ENCODE measurements at regions not wholly inside any gene's neighbourhood (a gene's known extent, or its start where the extent isn't known, plus 50 kb on each side); places are given as distances from the start of the nearest gene placed in this dataset.
A peak's percentile ranks its signal among the peaks of the same experiment; 100 is the strongest.

DNA sequence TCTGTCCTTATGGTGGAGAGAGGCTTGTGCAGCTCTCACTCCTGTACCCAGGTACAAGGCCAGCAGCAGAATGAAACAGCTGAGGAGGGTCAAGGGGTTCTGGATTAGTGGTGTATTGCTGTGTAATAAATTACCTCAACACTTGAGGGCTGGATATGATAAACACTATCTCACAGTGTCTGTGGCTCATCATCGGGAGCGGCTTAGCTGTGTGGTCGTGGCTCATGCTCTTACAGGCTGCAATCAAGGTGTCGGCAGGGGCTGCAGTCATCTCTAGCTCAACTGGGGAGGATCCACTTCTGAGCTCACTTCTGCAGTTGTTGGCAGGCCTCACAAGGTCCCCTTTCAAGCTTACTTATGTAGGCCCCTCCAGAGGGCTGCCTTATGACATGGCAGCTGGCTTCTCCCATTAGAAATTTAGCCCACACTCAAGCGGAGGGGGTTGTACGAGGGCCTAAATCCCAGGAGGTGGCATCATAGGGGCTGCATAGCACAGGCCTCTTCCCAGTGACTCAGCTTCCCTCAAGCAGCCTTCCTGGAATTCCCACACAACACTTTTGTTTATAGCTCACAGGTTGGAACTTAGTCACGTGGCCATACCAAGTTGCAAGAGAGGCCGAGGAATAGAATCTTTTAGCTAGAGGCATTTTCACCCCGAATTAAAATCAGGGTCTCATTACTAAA is 148.2 kb upstream of the RPS6KA3 start:
- H3K36me3 Mint-ChIP-seq = peaks cover 0 to 8% (median 0%) of the 10 kb centered on the region in 5 donors
- CTCF ChIA-PET = interaction anchor here (1.3 kb wide), 1 partner anchor 23 kb away, joined by 9 read pairs; no protein-coding TSS in a partner anchor
- peak overlapping the region in 8 of 9 donors; percentile 79 to 98 (median 94) for H3K27ac Mint-ChIP-seq
- Histone ChIP-seq H3K27ac (ENCODE audit: low read depth, low read length) (no peak overlapping the region), H3K4me3 (ENCODE audit: low read length) (no peak overlapping the region), H3K36me3 (ENCODE audit: control insufficient read depth in 2 of 3, insufficient read depth in 3 of 3, low read length in 3 of 3) (no peaks in the 10 kb centered on the region), H3K4me1 (ENCODE audit: control insufficient read depth in 2 of 2, insufficient read depth in 2 of 2, low read length in 2 of 2) (peaks cover 30 to 54% of the 10 kb centered on the region in 2 donors), H3K9me3 (ENCODE audit: control insufficient read depth in 2 of 3, low read length in 3 of 3) (no peaks in the 10 kb centered on the region), H3K27me3 (ENCODE audit: control insufficient read depth in 2 of 2, insufficient read depth in 2 of 2, low read length in 2 of 2) (no peaks in the 10 kb centered on the region)
- intact Hi-C loops (cut with micrococcal nuclease) = loop anchor here in 1 of 2 donors (5.0 kb wide), 2 partner anchors 38 to 63 kb away; no protein-coding TSS in a partner anchor
- no peak overlapping the region for H3K4me3 Mint-ChIP-seq
- no peak for DNase-seq
- ATAC-seq = no peak
- H3K4me1 Mint-ChIP-seq = peaks cover 21 to 73% (median 63%) of the 10 kb centered on the region in 7 donors
- POLR2A ChIA-PET = interaction anchor here (1.0 to 3.1 kb wide), 2 partner anchors 21 to 23 kb away, joined by 5 to 11 read pairs; no protein-coding TSS in a partner anchor
- H3K9me3 Mint-ChIP-seq = peaks cover 0 to 15% (median 2%) of the 10 kb centered on the region in 11 donors
- H3K27me3 Mint-ChIP-seq = no peaks in the 10 kb centered on the region

DNA sequence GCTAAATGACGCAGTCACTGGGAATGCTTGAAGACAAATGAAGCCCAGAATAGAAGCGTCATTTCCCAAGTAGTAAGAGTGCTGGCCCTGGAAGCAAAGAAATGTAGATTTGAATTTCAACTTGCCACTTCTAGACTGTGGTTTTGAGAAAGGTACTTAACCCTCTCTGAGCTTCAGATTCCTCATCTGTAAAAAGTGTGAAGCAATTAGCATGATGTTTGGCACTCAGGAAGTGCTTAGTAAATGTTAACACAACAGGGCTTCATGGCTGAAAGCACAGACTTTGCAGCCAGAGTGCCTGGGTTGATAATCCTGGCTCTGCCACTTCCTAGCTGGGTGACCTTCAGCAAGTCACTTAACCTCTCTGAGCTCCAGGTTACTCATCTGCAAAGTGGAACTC is 147.4 kb upstream of the RPS6KA3 start:
- ChIA-PET POLR2A (interaction anchor here (0.6 to 3.1 kb wide), 6 partner anchors 12 to 203 kb away, joined by 3 to 11 read pairs (median 4); no protein-coding TSS in a partner anchor), CTCF (interaction anchor here (1.3 kb wide), 2 partner anchors 23 to 31 kb away, joined by 3 to 9 read pairs; no protein-coding TSS in a partner anchor)
- DNase-seq (peak in 3 of 9 donors; percentile 10 to 32 (median 26)), ATAC-seq (no peak)
- Histone ChIP-seq H3K9me3 (ENCODE audit: control insufficient read depth in 2 of 3, low read length in 3 of 3) (no peaks in the 10 kb centered on the region), H3K4me1 (ENCODE audit: control insufficient read depth in 2 of 2, insufficient read depth in 2 of 2, low read length in 2 of 2) (peaks cover 29 to 50% of the 10 kb centered on the region in 2 donors), H3K36me3 (ENCODE audit: control insufficient read depth in 2 of 3, insufficient read depth in 3 of 3, low read length in 3 of 3) (no peaks in the 10 kb centered on the region), H3K4me3 (ENCODE audit: low read length) (no peak overlapping the region), H3K27ac (ENCODE audit: low read depth, low read length) (peak overlapping the region; percentile 66), H3K27me3 (ENCODE audit: control insufficient read depth in 2 of 2, insufficient read depth in 2 of 2, low read length in 2 of 2) (no peaks in the 10 kb centered on the region)
- Mint-ChIP-seq H3K36me3 (peaks cover 0 to 8% (median 0%) of the 10 kb centered on the region in 5 donors), H3K27ac (peak overlapping the region; percentile 76 to 98 (median 93)), H3K4me3 (peak overlapping the region in 6 of 10 donors; percentile 21 to 88 (median 62)), H3K9me3 (peaks cover 0 to 15% (median 2%) of the 10 kb centered on the region in 11 donors), H3K27me3 (peaks cover 0 to 2% (median 0%) of the 10 kb centered on the region in 5 donors), H3K4me1 (peaks cover 21 to 66% (median 57%) of the 10 kb centered on the region in 7 donors)
- intact Hi-C loops (cut with micrococcal nuclease) = loop anchor here in 1 of 2 donors (5.0 kb wide), 2 partner anchors 37 to 62 kb away; no protein-coding TSS in a partner anchor

DNA sequence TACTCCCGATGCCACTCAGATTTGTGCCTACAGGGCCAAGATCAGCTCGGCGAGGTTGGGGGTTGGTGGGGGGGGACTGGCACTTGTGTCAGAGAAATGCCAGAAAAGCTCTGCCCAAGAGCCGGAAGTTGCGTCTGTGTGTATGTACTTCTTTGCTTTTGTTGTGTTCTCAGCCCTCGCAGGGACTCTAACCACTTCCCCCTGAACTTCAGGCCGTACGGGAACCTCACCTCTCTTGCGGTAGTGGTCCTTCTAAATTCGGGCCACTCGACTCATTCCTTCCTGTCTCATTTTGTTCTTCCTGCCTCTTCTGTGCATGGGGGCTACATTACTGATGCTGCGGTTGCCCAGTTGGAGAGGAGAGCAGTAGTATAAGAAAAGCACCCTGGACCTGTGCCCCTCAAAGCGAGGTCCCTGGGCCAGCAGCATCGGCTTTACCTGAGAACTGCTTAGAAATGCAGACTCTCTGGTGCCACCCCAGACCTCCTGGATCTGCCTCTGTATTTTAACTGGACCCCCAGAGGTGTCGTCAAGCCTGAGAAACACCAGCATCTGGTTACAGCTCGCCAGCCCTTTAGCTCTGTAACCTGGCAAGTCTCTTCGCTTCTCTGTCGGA is 146.3 kb upstream of the RPS6KA3 start:
- ATAC-seq = peak; percentile 93
- Mint-ChIP-seq H3K36me3 (peaks cover 0 to 9% (median 0%) of the 10 kb centered on the region in 5 donors), H3K4me3 (peak overlapping the region; percentile 55 to 88 (median 72)), H3K9me3 (peaks cover 0 to 15% (median 2%) of the 10 kb centered on the region in 11 donors), H3K4me1 (peaks cover 13 to 55% (median 46%) of the 10 kb centered on the region in 7 donors), H3K27ac (peak overlapping the region; percentile 86 to 98 (median 93)), H3K27me3 (peaks cover 0 to 2% (median 0%) of the 10 kb centered on the region in 5 donors)
- H3K4me3 ChIP-seq (ENCODE audit: low read length) = peak overlapping the region; percentile 22
- H3K27me3 ChIP-seq (ENCODE audit: control insufficient read depth in 2 of 2, insufficient read depth in 2 of 2, low read length in 2 of 2) = no peaks in the 10 kb centered on the region
- peak; percentile 20 to 80 (median 66) for DNase-seq
- POLR2A ChIA-PET = interaction anchor here (0.8 to 3.1 kb wide), 4 partner anchors 19 to 154 kb away, joined by 3 to 11 read pairs (median 3); no protein-coding TSS in a partner anchor
- peaks cover 22 to 40% of the 10 kb centered on the region in 2 donors for H3K4me1 ChIP-seq (ENCODE audit: control insufficient read depth in 2 of 2, insufficient read depth in 2 of 2, low read length in 2 of 2)
- intact Hi-C loops (cut with micrococcal nuclease) = loop anchor here (1.0 to 5.0 kb wide), 4 partner anchors 24 to 146 kb away; no protein-coding TSS in a partner anchor
- peak overlapping the region; percentile 66 for H3K27ac ChIP-seq (ENCODE audit: low read depth, low read length)
- H3K9me3 ChIP-seq (ENCODE audit: control insufficient read depth in 2 of 3, low read length in 3 of 3) = no peaks in the 10 kb centered on the region
- CTCF ChIA-PET = interaction anchor here (0.6 to 1.3 kb wide), 2 partner anchors 32 to 202 kb away, joined by 3 read pairs; no protein-coding TSS in a partner anchor
- no peaks in the 10 kb centered on the region for H3K36me3 ChIP-seq (ENCODE audit: control insufficient read depth in 2 of 3, insufficient read depth in 3 of 3, low read length in 3 of 3)

DNA sequence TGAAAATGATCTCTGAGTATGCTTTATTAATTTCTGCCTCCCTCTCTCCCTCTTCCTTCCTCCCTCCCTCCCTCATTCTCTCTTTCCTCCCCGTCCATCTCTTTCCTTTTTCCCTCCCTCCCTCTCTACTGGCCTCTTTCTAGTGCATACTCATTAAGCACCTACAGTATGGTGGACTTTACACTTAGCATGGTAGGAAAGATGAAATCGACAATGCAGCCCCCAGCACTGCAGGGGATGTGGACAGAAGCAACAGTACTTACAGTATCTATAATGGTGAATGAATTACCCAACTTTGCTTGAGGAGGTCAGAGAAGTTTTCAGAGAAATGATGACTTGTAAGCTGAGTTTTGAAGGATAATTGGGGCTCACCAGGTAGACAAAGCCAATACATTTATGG is 143.8 kb upstream of the RPS6KA3 start:
- Mint-ChIP-seq H3K27me3 (peaks cover 0 to 2% (median 0%) of the 10 kb centered on the region in 5 donors), H3K4me3 (no peak overlapping the region), H3K36me3 (peaks cover 0 to 10% (median 0%) of the 10 kb centered on the region in 5 donors), H3K4me1 (peaks cover 11 to 51% (median 41%) of the 10 kb centered on the region in 7 donors), H3K9me3 (peaks cover 0 to 9% (median 2%) of the 10 kb centered on the region in 11 donors), H3K27ac (peak overlapping the region in 3 of 9 donors; percentile 13 to 97 (median 31))
- ChIA-PET CTCF (no interaction called here), POLR2A (interaction anchor here (1.5 kb wide), 1 partner anchor 11 kb away, joined by 3 read pairs; no protein-coding TSS in a partner anchor)
- DNase-seq = no peak
- no peak overlapping the region for H3K27ac ChIP-seq (ENCODE audit: low read depth, low read length)
- no peaks in the 10 kb centered on the region for H3K9me3 ChIP-seq (ENCODE audit: control insufficient read depth in 2 of 3, low read length in 3 of 3)
- H3K4me1 ChIP-seq (ENCODE audit: control insufficient read depth in 2 of 2, insufficient read depth in 2 of 2, low read length in 2 of 2) = peaks cover 21 to 38% of the 10 kb centered on the region in 2 donors
- no peak overlapping the region for H3K4me3 ChIP-seq (ENCODE audit: low read length)
- intact Hi-C loops (cut with micrococcal nuclease) = loop anchor here in 1 of 2 donors (5.0 kb wide), 2 partner anchors 33 to 58 kb away; no protein-coding TSS in a partner anchor
- no peak for ATAC-seq
- H3K27me3 ChIP-seq (ENCODE audit: control insufficient read depth in 2 of 2, insufficient read depth in 2 of 2, low read length in 2 of 2) = no peaks in the 10 kb centered on the region
- no peaks in the 10 kb centered on the region for H3K36me3 ChIP-seq (ENCODE audit: control insufficient read depth in 2 of 3, insufficient read depth in 3 of 3, low read length in 3 of 3)

DNA sequence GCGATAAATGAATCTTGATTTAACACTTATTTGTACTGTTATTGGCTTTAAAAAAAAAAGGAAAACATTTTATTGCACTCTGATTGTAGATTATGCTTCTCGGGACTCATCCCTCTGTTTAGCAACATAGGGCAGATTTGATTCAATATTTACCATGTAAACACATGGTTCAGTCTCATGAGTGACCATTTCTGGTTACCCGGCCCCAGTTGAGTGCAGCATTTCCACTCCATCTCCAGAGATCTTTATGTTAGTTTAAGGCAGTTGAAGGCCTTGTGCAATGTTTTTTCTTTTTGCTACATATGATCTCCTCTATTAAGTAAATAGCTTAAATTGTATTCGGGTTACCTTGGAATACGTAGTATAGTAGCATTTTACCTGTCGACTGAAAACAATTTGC is 143.3 kb upstream of the RPS6KA3 start:
- Mint-ChIP-seq H3K27me3 (peaks cover 0 to 2% (median 0%) of the 10 kb centered on the region in 5 donors), H3K9me3 (peaks cover 0 to 4% (median 0%) of the 10 kb centered on the region in 11 donors), H3K36me3 (peaks cover 0 to 10% (median 0%) of the 10 kb centered on the region in 5 donors), H3K4me1 (peaks cover 11 to 45% (median 39%) of the 10 kb centered on the region in 7 donors), H3K27ac (peak overlapping the region in 1 of 9 donors; percentile 43), H3K4me3 (no peak overlapping the region)
- intact Hi-C loops (cut with micrococcal nuclease) = loop anchor here in 1 of 2 donors (5.0 kb wide), 2 partner anchors 33 to 58 kb away; no protein-coding TSS in a partner anchor
- no peaks in the 10 kb centered on the region for H3K27me3 ChIP-seq (ENCODE audit: control insufficient read depth in 2 of 2, insufficient read depth in 2 of 2, low read length in 2 of 2)
- H3K27ac ChIP-seq (ENCODE audit: low read depth, low read length) = no peak overlapping the region
- H3K4me3 ChIP-seq (ENCODE audit: low read length) = no peak overlapping the region
- ATAC-seq (no peak), DNase-seq (no peak)
- POLR2A ChIA-PET = no interaction called here
- peaks cover 21 to 34% of the 10 kb centered on the region in 2 donors for H3K4me1 ChIP-seq (ENCODE audit: control insufficient read depth in 2 of 2, insufficient read depth in 2 of 2, low read length in 2 of 2)
- no peaks in the 10 kb centered on the region for H3K9me3 ChIP-seq (ENCODE audit: control insufficient read depth in 2 of 3, low read length in 3 of 3)
- CTCF ChIA-PET = no interaction called here
- H3K36me3 ChIP-seq (ENCODE audit: control insufficient read depth in 2 of 3, insufficient read depth in 3 of 3, low read length in 3 of 3) = no peaks in the 10 kb centered on the region

DNA sequence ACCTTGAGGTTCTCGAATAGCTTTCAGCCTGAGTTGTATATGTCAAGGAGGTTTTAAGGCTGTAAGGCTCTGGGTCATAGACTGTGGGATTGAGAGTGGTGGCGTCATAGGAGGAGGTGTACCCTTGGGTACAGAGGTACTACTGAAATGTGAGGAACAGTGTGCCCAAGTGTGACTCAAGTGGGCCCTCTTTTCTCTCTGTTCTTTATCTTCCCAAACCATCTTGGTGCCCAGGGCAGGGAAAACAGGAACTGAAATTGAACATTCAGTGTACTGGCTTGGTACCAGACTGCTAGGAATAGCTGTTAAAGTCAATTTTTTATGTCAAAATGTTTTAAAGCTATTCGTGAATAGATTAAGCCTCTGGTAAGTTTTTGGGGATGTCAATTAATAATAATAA is 136.2 kb upstream of the RPS6KA3 start:
- ChIA-PET CTCF (no interaction called here), POLR2A (no interaction called here)
- Mint-ChIP-seq H3K27ac (no peak overlapping the region), H3K4me1 (peaks cover 0 to 14% (median 8%) of the 10 kb centered on the region in 7 donors), H3K36me3 (peaks cover 0 to 3% (median 0%) of the 10 kb centered on the region in 5 donors), H3K4me3 (no peak overlapping the region), H3K27me3 (no peaks in the 10 kb centered on the region), H3K9me3 (peaks cover 0 to 3% (median 0%) of the 10 kb centered on the region in 11 donors)
- H3K27ac ChIP-seq (ENCODE audit: low read depth, low read length) = no peak overlapping the region
- no peaks in the 10 kb centered on the region for H3K27me3 ChIP-seq (ENCODE audit: control insufficient read depth in 2 of 2, insufficient read depth in 2 of 2, low read length in 2 of 2)
- no peaks in the 10 kb centered on the region for H3K9me3 ChIP-seq (ENCODE audit: control insufficient read depth in 2 of 3, low read length in 3 of 3)
- no peak for ATAC-seq
- no peaks in the 10 kb centered on the region for H3K36me3 ChIP-seq (ENCODE audit: control insufficient read depth in 2 of 3, insufficient read depth in 3 of 3, low read length in 3 of 3)
- intact Hi-C loops (cut with micrococcal nuclease) = no loop called here
- DNase-seq = no peak
- H3K4me3 ChIP-seq (ENCODE audit: low read length) = no peak overlapping the region
- H3K4me1 ChIP-seq (ENCODE audit: control insufficient read depth in 2 of 2, insufficient read depth in 2 of 2, low read length in 2 of 2) = no peaks in the 10 kb centered on the region
